ENCODE measurements at regions not wholly inside any gene's neighbourhood (a gene's known extent, or its start where the extent isn't known, plus 50 kb on each side); places are given as distances from the start of the nearest gene placed in this dataset.

DNA sequence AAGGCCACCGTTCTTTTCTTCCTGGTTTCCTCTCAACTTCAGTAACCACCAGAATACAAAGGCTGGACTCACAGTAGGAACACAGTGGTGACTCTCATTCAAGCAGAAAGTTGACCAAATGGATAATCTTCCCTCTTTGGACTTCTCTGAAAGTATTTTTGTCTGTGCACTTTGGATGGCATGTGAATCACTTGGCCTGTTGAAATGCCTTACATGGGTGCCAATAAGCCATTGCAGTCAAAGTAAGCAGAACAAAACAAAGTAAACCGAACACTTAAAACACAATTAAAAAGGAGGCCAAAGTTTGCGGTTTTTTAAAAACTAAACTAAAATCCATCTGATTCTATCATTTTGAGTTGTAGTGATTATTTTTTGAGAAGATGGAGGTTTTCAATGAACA is 370.1 kb upstream of the DDHD1 start:
- TF ChIP-seq, protein P1, sequence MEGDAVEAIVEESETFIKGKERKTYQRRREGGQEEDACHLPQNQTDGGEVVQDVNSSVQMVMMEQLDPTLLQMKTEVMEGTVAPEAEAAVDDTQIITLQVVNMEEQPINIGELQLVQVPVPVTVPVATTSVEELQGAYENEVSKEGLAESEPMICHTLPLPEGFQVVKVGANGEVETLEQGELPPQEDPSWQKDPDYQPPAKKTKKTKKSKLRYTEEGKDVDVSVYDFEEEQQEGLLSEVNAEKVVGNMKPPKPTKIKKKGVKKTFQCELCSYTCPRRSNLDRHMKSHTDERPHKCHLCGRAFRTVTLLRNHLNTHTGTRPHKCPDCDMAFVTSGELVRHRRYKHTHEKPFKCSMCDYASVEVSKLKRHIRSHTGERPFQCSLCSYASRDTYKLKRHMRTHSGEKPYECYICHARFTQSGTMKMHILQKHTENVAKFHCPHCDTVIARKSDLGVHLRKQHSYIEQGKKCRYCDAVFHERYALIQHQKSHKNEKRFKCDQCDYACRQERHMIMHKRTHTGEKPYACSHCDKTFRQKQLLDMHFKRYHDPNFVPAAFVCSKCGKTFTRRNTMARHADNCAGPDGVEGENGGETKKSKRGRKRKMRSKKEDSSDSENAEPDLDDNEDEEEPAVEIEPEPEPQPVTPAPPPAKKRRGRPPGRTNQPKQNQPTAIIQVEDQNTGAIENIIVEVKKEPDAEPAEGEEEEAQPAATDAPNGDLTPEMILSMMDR (IDR thresholded peaks at IDR 0.05; ENCODE audit: unreplicated experiment) = no peak
- Mint-ChIP-seq H3K36me3 (ENCODE audit: low read depth, unreplicated experiment) (no peaks in the 10 kb centered on the region), H3K4me3 (ENCODE audit: unreplicated experiment) (no peak overlapping the region), H3K27ac (ENCODE audit: unreplicated experiment) (no peak overlapping the region), H3K4me1 (ENCODE audit: unreplicated experiment) (peaks cover 23% of the 10 kb centered on the region), H3K27me3 (ENCODE audit: unreplicated experiment) (peaks cover 2% of the 10 kb centered on the region), H3K9me3 (ENCODE audit: unreplicated experiment) (no peaks in the 10 kb centered on the region)
- no peak for DNase-seq (ENCODE audit: low spot score)

DNA sequence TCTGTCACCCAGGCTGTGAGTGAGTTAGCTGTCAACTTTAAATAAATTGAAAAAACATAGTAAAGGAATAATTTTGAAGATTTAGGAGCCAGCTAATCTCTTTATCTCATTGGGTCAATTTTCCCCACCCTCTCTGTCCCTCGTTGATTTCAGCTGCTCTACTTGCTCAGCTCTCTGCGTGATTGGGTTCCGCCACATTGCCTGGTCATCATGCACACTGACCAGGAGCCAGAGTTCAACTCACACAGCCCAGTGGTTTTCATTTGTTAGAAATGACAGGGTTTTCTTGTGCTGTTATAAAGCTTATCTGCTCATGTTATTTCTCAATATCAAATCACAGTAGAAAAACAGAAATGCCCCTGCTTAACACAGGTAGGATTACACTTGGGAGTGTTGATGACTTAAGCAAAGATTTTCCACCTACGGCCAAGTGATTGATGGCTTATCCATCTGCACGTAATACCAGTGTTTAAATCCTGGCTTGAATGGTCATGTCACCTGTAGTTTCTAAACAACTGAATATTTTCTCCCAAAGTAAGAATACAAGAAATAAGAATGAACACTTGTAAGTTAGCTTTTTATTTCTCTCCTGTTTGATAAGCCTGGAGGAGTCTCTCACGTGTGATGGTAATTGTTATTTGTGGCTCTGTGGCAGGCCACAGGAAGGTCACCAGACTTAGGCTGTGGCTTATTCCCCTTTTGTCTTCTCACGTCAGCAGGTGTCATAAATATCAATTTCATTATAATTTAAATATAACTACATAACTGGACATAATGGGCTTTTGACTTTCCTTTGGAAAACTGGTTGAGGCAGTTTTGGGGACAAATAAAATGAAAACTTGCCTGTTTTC is 367.2 kb upstream of the DDHD1 start:
- peaks cover 6% of the 10 kb centered on the region for H3K4me1 Mint-ChIP-seq (ENCODE audit: unreplicated experiment)
- TF ChIP-seq, protein P1 (IDR thresholded peaks at IDR 0.05; ENCODE audit: unreplicated experiment) = no peak
- no peaks in the 10 kb centered on the region for H3K36me3 Mint-ChIP-seq (ENCODE audit: low read depth, unreplicated experiment)
- H3K9me3 Mint-ChIP-seq (ENCODE audit: unreplicated experiment) = no peaks in the 10 kb centered on the region
- H3K27ac Mint-ChIP-seq (ENCODE audit: unreplicated experiment) = no peak overlapping the region
- H3K27me3 Mint-ChIP-seq (ENCODE audit: unreplicated experiment) = peaks cover 2% of the 10 kb centered on the region
- no peak overlapping the region for H3K4me3 Mint-ChIP-seq (ENCODE audit: unreplicated experiment)
- no peak for DNase-seq (ENCODE audit: low spot score)

DNA sequence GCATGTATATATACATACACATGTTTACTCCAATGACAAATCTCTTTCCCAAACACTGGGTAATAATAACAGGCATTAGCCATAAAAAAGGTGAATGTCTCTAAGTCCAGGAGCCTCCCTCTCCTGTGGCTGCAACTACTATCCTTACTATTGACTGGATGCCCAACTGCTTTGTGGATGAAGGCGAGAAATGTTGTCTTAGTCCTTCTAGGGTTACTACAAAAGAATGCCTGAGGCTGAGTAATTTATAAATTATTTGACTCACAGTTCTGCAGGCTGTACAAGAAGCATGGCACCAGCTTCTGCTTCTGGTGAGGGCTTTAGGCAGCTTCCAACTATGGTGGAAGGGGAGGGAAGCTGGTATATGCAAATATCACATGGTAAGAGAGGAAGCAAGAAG is 366.0 kb upstream of the DDHD1 start:
- TF ChIP-seq, protein P1 (IDR thresholded peaks at IDR 0.05; ENCODE audit: unreplicated experiment) = no peak
- Mint-ChIP-seq H3K27me3 (ENCODE audit: unreplicated experiment) (peaks cover 2% of the 10 kb centered on the region), H3K4me1 (ENCODE audit: unreplicated experiment) (no peaks in the 10 kb centered on the region), H3K4me3 (ENCODE audit: unreplicated experiment) (no peak overlapping the region), H3K9me3 (ENCODE audit: unreplicated experiment) (no peaks in the 10 kb centered on the region), H3K36me3 (ENCODE audit: low read depth, unreplicated experiment) (no peaks in the 10 kb centered on the region), H3K27ac (ENCODE audit: unreplicated experiment) (no peak overlapping the region)
- no peak for DNase-seq (ENCODE audit: low spot score)

DNA sequence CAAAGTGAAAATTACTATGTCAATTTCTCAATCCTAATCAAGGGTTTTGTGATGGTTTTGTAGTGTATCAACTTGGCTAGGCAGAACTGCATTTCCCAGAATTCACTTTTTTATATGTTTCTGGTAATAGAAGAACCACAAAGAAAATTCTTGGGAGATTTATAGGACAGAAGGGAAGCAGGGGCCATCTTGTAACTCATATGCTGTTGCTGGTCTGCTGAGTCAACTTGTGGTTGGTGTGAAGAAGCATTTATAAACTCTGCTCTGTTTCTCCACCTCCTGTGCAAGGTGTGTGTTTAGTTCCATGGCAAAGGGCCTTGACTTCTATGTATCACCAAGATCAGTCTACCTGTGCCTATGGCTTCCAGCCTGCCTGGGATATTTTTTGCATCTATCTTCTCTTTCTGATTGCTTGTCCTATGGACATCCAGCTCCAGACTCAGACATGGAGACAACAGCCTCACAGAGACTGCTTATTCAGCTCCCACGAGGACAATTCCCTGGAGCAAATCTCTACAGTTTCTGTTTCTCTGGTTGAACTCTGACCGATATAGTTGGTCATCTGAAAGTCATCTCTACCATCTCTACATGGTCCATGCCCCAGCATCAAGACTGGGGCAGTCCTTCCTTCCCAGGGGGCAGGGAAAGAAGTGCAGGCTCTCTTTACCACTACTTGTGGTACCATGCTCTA is 364.3 kb upstream of the DDHD1 start:
- H3K36me3 Mint-ChIP-seq (ENCODE audit: low read depth, unreplicated experiment) = no peaks in the 10 kb centered on the region
- TF ChIP-seq, protein P1 (IDR thresholded peaks at IDR 0.05; ENCODE audit: unreplicated experiment) = no peak
- no peaks in the 10 kb centered on the region for H3K4me1 Mint-ChIP-seq (ENCODE audit: unreplicated experiment)
- no peak for DNase-seq (ENCODE audit: low spot score)
- H3K27ac Mint-ChIP-seq (ENCODE audit: unreplicated experiment) = no peak overlapping the region
- H3K27me3 Mint-ChIP-seq (ENCODE audit: unreplicated experiment) = peaks cover 2% of the 10 kb centered on the region
- H3K9me3 Mint-ChIP-seq (ENCODE audit: unreplicated experiment) = no peaks in the 10 kb centered on the region
- no peak overlapping the region for H3K4me3 Mint-ChIP-seq (ENCODE audit: unreplicated experiment)

DNA sequence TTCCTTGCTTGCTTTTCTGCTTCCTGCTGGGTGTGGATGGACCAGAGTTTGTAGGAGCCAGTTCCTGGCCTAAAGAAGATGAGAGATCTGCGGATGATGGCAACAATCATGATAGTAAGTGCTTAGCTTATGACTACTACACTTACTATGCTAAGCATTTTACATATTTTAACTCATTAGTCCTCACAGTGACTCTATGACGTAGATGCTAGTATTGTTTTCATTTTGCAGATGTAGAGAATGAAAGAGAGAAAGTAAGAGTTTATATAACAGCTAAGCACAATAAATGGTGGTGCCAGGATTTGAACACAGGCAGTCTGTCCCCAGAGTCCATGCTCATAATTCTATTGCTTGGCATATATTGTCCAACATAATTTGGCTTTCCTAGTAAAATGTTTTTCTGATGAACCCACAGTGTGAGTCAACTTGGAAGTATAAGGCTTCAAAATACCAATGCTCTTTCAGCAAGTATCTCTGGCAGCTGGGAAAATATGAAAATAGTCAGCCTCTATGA is 363.2 kb upstream of the DDHD1 start:
- DNase-seq (ENCODE audit: low spot score) = no peak
- Mint-ChIP-seq H3K27ac (ENCODE audit: unreplicated experiment) (no peak overlapping the region), H3K9me3 (ENCODE audit: unreplicated experiment) (no peaks in the 10 kb centered on the region), H3K36me3 (ENCODE audit: low read depth, unreplicated experiment) (no peaks in the 10 kb centered on the region), H3K4me1 (ENCODE audit: unreplicated experiment) (no peaks in the 10 kb centered on the region), H3K4me3 (ENCODE audit: unreplicated experiment) (no peak overlapping the region), H3K27me3 (ENCODE audit: unreplicated experiment) (peaks cover under 1% of the 10 kb centered on the region)
- TF ChIP-seq, protein P1 (IDR thresholded peaks at IDR 0.05; ENCODE audit: unreplicated experiment) = no peak

Data from endothelial cell (in vitro differentiated cells).